G401 (cell line): ENCODE measurements at regions not wholly inside any gene's neighbourhood (a gene's known extent, or its start where the extent isn't known, plus 50 kb on each side); places are given as distances from the start of the nearest gene placed in this dataset.
"Not testable (repeated sequence)": the region's sequence is repeated elsewhere in the genome, so short reads cannot be mapped to it uniquely, and the experiment has no call there.

Experiments
- DNase-seq: peaks from one replicate; pipeline ENCODE4 v3.0.0-alpha.2; 2015; ENCODE audit warnings: low spot score
- in situ Hi-C: cut with HindIII; loops from 2 replicates; pipeline ENCODE4 v1.10.0; 2016; ENCODE audit warnings: low sequenced_read_pairs, mixed read lengths

DNA sequence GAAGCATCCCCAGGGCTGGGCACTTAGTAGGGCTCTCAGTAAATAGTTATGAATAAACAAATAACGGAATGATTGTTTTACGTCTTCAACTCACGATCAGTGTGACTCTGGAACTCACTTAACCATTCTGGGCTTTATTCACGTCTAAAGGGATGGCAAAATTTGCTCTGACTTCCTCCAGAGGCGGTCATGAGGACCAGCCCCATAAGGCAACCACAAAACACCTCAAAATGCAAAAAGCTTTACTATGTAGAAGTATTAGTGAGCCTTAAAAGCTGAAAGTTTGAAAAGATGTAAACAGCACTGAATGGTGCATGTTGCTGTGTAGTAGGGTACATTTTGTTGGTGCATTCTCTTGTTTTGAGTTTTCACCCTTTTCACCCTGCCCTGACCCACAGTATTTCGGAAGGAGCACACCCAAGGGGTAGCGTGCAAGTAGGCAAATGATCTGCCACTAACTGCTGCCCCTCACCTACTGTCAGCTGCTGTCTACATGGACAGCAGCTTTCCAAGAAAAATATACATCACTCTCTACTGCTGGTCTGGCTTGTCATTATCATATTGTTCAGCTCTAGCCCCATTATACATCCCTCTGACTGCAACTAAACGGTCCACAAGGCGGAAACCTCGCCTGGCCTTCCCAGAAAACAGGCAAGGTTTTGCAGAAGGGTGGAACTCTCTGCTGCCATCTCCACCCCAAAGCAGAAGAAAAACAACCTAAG is 308.5 kb upstream of the PROK2 start:
- in situ Hi-C loops = no loop called here
- no peak for DNase-seq

DNA sequence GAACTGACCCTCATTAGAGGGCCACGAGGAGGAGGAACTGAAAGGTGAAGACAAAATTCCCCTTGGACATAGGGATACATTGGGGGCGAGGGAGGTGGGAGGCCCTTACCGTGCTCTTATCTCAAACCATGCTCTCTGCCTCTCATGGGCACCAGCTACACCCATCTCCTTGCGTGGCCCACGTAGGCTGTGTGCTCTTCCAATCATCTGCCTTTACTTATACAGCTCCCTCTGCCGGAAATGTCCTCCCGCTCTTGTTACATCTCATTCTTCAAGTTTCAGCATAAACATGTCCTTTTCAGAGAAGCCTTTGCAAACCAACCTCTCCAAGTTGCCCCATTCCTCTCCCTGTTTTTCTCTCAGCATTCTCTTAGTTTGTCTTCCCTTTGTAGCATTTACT is 307.8 kb upstream of the PROK2 start:
- in situ Hi-C loops = no loop called here
- no peak for DNase-seq

DNA sequence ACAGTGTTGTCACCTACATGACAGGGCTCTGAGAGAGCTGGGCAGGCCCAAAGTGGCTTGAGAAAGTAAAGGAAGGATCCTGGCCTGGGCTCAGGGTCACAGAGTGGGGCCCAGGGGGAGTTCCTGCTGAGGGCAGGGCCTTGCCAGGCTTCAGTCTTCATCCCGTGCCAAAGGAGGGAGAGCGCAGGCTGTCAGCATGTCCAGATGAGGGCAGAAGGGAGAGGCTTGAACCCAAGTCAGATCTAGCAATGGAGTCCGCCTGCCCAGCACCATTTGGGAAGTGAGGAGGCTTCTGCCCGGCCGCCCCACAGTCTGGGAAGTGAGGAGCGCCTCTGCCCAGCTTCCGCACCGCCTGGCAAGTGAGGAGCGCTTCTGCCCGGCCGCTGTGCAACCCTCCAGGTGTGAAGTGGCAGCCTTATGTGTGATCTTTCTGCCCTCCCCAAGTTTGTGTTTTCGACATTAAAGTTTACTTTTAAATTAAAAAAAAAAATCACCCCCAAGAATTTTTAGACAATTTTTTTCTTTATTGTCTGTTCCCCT is 303.6 kb upstream of the PROK2 start:
- in situ Hi-C loops = no loop called here
- no peak for DNase-seq

DNA sequence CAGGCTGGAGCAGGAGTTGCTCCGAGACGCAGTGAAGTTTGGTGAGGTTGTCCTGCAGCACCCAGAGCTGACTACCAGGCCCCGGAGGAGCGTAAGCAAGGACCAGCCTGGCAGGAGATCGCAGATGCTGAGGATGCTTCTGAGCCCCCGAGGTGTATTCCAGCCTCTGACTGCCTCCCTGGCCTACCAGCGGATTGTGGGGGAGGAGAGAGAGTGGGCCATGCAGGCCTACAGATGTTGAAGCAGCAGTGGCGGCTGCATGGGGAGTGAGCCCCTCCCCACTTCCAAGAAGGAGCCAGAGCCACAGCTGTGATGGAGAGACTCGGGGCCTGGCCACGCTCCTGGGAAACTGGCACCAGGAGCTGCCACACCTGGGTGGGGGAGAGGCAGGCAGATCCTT is 302.5 kb upstream of the PROK2 start:
- no peak for DNase-seq
- in situ Hi-C loops = no loop called here

DNA sequence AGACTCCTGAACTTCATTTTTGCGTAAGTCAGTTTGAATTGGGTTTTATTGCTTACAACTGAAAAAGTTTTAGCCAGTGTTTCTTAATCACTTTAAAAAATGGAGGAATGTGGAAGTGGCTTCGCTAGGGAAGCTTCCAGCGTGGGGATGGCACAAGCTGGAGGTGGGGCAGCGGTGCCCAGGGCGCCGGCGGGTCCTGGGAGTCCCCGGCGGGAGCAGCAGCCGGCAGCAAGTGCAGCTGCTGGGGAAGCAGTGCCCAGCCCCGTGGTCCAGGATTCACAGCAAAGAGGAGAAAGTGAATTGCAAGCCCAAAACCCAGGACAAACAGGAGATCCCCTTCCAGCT is 301.8 kb upstream of the PROK2 start:
- no peak for DNase-seq
- in situ Hi-C loops = no loop called here

DNA sequence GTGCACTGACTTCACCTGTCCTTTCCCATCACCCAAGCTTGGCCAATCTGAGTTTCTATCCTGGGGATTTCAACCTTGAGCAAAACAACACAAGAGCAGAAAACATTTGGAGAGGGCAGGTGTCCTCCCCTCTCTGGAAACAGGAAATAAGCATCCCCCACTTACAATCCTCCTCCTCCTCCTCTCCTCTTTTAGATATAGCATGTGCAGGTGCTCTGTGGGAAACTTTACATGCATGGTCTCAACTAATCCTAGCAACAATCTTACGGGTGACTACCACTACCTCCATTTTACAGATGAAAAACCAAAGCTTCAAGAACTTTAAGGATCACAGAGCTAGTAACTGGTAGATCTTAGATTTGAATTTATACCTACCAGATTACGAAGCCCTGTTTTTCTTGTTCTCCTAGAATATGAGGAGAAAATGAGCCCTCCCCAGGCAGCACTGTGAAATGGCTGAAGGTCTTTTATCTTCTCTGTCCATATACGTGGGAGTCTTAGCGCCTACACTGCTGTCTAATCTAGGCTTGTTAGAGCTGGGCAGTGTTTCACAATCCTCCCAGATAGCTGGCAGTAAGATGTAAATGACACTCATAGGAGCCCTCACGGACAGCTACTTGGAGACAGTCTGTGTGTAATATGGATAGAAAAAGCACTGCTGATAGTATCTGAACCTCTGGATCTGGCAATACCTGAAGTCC is 301.2 kb upstream of the PROK2 start:
- in situ Hi-C loops = no loop called here
- no peak for DNase-seq

DNA sequence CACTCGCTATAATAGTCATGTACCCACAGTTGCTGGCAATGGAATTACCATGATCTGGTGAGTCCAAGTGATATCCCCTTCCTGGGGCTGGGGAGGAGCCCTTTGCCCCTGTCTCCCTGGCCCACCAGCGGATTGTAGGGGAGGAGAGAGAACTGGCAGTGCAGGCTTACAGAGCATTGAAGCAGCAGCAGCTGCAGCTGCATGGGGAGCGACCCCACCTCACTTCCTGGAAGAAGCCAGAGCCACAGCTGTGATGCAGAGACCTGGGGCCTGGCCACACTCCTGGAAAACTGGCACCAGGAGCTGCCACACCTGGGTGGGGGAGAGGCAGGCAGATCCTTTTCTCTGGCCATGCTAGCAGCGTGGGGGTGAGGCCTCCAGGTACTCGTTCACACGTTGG is 300.1 kb upstream of the PROK2 start:
- DNase-seq = no peak
- in situ Hi-C loops = no loop called here

DNA sequence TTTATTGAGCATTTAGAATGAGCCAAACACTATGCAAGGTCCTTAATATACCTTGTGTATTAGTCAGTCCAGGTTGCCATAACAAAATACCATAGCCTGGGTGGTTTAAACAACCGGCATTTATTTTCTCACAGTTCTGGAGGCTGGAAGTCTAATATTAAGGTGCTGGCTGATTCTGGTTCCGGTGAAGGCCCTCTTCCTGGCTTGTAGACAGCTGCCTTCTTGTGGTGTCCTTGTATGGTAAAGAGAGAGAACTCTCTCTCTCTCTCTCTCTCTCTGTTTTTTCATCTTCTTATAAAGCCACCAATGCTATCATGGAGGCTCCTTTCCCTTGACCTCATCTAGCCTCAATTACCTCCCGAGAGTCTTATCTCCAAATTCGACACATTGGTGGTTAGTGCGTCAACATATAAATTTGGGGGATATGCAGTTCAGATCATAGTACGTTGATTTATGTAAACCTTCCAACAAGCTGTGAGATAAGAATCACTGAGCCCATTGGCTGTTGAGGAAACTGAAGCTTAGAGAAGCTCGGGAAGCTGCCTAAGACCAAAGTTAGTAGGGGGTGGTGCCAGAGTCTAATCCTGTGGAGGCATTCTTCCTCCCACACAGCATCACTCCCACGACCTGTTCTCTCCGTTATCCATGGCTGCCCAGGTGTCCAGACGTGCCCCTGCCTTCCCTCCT is 298.0 kb upstream of the PROK2 start:
- in situ Hi-C loops = no loop called here
- DNase-seq = no peak

DNA sequence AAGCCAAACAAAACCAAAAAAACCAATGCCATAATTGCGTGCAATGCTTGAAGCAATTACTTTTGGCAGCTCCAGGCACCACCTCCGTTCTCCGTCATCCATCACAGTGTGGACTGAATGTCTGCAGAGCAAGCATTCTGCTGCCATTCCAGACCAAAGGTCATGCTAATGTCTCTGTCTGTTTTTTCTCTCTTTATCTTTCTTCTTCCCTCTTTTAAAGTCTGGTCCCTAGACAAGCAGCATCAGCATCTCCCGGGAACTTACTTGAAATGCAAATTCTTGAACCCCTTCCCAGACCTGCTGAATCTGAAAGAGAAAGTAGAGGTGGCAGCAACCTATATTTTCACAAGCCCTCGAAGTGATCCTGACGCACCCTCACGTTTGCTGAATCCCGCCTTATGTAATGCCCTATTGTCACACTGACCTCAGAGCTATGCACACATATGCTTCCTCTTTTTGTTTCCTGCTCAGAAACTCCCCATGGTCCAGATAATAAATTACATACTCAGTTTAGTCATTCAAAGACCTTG is 297.3 kb upstream of the PROK2 start:
- no peak for DNase-seq
- in situ Hi-C loops = no loop called here

DNA sequence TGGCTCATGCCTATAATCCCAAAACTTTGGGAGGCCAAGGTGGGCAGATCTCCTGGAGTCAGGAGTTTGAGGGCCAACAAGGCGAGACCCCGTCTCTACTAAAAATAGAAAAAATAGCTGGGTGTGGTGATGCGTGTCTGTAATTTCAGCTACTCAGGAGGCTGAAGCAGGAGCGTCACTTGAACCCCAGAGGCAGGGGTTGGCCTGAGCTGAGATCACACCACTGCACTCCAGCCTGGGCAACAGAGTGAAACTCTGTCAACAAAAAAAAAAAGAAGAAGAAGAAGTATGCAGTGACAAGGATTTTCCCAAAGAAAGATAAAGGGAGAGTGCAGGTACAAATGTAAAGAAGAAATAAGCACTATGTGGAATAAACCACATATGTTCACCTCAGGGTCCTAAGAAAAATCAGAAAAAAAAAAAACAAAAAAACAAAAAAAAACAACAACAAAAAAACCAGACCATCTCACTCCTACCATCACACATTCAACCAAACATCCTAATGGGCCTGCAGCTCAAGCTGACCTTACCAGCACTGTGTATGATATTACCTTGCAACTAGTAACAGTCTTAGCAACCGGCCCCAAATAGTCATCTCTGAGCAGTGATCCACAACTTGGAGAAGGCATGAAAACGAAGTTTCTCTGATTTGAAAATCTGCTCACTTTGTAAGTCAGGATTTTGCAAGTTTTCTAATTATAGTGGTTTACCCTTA is 296.7 kb upstream of the PROK2 start:
- no peak for DNase-seq
- in situ Hi-C loops = no loop called here

DNA sequence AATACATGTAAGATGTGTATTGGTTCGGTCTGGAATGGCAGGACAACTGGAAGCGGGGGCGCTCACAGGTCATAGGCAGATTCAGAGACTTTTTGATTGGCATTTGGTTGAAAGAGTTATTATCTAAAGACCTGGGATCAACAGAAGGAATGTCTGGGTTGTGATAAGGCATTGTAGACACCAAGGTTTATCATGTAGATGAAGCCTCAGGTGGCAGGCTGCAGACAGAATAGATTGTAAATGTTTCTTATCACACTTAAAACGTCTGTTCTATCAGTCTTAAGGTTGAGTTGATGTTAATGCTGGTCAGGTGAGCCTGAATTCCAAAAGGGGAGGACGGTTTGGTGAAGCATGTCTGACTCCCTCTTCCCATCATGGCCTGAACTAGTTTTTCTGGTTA is 295.9 kb upstream of the PROK2 start:
- no peak for DNase-seq

DNA sequence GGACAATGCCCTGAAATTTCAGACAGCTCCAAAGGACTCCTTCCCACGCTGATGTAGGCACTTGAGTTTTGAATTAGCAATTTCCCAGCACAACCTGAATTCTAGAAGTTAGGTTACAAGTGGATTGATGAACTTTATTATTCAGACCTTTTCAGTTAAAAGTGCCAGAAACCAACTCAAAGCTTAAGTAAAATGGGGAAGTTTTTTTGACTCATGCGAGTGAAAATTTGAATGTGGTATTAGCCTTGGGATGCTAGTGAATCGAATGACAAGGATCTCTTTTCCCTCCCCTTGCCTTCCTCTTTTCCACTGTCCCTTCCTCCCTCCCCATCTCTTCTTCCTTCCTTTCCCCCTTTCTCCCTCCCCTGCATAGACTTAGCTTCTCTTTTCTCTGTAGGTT is 295.1 kb upstream of the PROK2 start:
- no peak for DNase-seq
- in situ Hi-C loops = no loop called here

More for the DNA sequence above, 295.9 kb upstream of the PROK2 start:
- in situ Hi-C loops = no loop called here

DNA sequence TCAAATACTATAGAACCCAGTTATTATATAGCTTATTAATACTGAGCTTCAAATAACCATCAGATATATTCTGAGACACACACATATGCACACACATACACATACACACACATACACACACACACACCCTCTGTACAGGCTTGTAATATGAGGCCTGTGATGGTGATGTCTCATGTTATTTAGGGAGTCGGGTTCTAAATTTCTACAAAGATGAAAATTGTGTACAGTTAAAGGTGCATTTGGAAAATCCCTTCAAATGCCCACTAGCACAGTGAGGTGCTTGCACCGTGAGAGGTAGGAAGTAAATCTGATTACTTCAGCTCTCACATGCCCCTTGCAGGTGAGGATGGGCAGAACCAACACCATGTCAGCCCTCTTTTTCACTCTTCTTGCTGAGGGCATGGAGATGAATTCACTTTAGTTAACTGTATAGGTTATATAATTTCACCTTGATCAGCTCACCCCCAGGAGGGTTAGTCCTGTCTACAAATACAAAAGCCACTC is 294.5 kb upstream of the PROK2 start:
- in situ Hi-C loops = no loop called here
- DNase-seq = no peak

DNA sequence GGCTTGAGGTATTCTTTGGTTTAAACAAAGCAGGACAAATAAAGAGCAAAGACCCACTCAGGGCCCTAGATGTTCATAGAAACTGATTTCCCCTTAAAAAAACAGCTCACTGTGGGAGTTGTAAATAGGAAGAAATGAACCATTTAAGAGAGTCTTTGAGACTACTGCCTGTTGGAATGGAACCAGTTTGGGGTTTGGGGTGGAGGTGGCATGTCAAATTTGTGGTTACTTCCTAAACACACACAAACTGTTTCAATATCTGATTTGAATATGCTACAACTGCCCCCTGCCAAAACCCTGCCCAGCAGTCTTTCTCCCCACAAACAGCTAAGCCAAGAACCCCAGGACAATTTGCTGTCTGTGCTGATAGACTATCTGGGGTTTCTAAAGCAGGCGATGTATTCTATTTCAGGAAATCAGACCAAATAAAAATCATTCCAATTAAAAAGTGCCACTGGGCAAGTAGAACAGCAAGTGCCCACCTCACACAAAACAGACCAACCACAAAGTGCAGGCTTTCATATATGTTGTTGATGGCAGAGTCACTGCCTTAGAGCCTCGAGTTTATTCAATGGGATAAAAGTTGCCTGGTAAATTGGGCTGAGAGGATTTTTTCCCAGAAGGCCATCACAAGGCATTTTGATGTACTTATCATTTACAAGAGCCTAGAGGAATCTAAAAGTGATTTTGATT is 293.9 kb upstream of the PROK2 start:
- no peak for DNase-seq
- in situ Hi-C loops = no loop called here

DNA sequence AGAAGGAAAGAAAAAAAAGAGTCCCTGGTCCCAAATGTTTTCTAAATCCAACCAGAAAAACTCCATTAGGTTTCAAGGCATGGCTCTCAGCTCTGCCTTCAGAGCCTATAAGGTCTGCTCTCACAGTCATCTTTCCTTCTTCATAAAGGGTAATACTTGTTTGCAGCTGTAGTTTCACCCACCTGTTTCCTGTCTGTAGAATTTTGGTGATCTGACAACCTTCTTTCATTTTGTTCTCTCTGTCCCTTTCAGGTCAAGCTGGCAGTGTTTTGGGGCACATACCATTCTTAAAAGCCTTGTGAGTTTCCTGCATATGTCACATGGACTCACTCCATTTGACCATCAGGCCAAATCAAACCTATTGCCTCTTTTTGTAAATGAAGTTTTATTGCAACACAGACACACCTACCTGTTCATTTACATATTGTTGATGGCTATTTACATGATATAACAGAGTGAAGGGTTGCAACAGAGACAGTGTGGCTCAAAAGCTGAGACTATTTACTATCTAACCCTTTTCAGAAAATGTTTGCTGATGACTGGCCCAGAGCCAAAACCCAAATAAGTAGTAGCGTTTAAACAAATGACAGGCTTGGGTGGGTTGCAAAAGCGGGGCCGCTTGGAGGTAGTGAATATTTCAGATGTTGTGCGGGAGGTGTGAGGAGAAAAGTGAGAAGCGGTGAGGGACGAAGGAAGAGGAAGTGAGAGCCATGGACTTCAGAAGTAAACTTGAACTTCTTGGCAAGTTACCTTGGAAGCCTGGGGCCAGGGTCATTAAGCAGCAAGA is 292.7 kb upstream of the PROK2 start:
- no peak for DNase-seq
- in situ Hi-C loops = no loop called here

DNA sequence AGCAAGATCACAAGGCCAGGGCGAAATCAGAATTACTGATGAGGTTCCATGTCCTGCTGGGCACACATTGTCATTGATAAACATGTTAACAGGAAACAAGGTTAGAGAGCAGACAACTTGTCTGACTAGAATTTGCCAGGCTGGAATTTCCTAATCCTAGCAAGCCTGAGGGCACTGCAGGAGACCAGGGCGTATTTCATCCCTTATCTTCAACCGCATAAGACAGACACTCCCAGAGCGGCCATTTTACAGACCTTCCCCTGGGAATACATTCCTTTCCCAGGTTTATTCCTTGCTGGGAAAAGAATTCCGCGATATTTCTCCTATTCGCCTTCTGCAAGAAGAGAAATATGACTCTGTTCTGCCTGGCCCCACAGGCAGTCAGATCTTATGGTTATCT is 290.9 kb upstream of the PROK2 start:
- DNase-seq, in situ Hi-C loops: not testable (repeated sequence)

DNA sequence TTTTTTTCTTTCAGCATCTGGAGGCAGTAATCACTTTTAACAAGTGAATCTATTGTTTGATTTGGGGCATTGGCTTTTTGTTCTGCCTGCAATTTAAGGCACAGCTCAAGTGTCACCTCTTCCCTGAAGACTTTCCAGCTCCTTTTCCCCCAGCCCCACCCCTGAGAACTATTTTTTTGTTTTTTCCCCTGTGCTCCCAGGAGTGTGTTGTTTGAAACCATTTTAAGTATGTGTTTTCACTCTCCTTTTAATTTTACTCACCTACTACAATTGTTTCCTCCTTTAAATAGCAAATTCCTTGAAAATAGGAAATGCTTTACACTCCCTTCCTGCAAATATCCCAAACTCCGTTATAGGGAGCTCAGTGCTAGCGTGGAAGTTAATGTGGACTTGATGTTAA is 286.7 kb upstream of the PROK2 start:
- DNase-seq = no peak
- in situ Hi-C loops = no loop called here

DNA sequence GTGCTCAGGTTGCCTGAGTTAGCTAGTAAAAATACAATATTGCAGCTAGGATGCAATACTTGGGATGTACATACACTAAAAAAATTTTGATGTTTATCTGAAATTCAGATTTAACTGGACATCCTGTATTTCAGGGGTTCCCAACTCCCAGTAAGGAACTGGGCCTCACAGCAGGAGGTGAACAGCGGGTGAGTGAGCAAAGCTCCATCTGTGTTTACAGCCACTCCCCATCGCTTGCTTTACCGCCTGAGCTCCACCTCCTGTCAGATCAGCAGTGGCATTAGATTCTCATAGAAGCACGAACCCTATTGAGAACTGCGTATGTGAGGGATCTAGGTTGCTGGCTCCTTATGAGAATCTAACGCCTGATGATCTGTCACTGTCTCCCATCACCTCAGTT is 285.1 kb upstream of the PROK2 start:
- DNase-seq = no peak
- in situ Hi-C loops = no loop called here
